K562 (cell line): ENCODE measurements at regions not wholly inside any gene's neighbourhood (a gene's known extent, or its start where the extent isn't known, plus 50 kb on each side); places are given as distances from the start of the nearest gene placed in this dataset.

Experiments used
- CHD7 ChIP-seq: fragments of 200-600 bp; sonication (generic); IDR thresholded peaks from one replicate; pipeline ENCODE4 v1.6.1; 2012; ENCODE audit warnings: mild to moderate bottlenecking, low read depth, low read length, inconsistent platforms
- MTF1 ChIP-seq: fragments of 250-450 bp; sonication (Bioruptor Pico); IDR thresholded peaks from 2 replicates; pipeline ENCODE4 v1.9.0; 2021; ENCODE audit warnings: moderate library complexity, mild to moderate bottlenecking, inconsistent platforms, borderline replicate concordance
- SETDB1 ChIP-seq: IDR thresholded peaks from one replicate; pipeline ENCODE4 v1.6.1; 2012; ENCODE audit warnings: low read length, control low read depth, inconsistent platforms
- SLC30A9 ChIP-seq: fragments of 250-450 bp; sonication (Bioruptor Pico); IDR thresholded peaks from 2 replicates; pipeline ENCODE4 v1.8.0; 2022; ENCODE audit warnings: mild to moderate bottlenecking, moderate library complexity
- ZBTB12 ChIP-seq: fragments of 250-450 bp; sonication (Bioruptor Pico); IDR thresholded peaks from 2 replicates; pipeline ENCODE4 v1.4.0; 2020
- ZNF764 ChIP-seq: fragments of 250-450 bp; sonication (Bioruptor Pico); IDR thresholded peaks from 2 replicates; pipeline ENCODE4 v1.4.0; 2020; ENCODE audit warnings: low read depth, mild to moderate bottlenecking, moderate library complexity

GRCh38 chr14:100980823-100981222, 77.3 kb upstream of the RTL1 start (continued):
- TF ChIP-seq ZBTB12 (no peak), MTF1 (CRISPR knock-in tag) (no peak), ZNF764 (CRISPR knock-in tag) (no peak), CHD7 (no peak), SLC30A9 (CRISPR knock-in tag) (no peak), SETDB1 (no peak)
- TF ChIP-seq, all 486 proteins: peak for 0
